HG03108 (cell line): ENCODE measurements at regions not wholly inside any gene's neighbourhood (a gene's known extent, or its start where the extent isn't known, plus 50 kb on each side); places are given as distances from the start of the nearest gene placed in this dataset.

ENCODE experiments used
- ATAC-seq: cut with Tn5 transposase; IDR thresholded peaks from one replicate; pipeline ENCODE4 v1.9.1; 2021; ENCODE audit warnings: moderate library complexity; ENCODE audit not compliant: unreplicated experiment

DNA sequence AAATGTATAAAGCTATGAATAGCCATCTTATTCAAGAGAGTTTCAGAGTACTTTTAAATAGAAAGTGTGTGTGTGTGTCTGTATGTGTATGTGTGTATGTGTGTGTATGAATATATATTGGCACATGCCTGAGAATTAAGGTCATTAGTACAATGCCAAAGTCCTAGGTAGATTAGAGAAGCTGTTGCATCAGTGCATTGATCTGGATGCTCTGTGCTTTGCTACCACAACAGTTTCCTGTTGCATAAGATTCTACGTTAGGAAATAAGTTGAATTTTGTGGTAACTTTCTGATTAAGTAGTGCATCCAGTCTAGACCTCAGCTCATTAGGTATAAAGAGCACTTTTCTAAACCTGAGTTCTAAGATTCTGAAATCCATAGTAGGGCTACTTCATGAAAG, 1102.8 kb upstream of the KLHL29 start:
- no peak for ATAC-seq

DNA sequence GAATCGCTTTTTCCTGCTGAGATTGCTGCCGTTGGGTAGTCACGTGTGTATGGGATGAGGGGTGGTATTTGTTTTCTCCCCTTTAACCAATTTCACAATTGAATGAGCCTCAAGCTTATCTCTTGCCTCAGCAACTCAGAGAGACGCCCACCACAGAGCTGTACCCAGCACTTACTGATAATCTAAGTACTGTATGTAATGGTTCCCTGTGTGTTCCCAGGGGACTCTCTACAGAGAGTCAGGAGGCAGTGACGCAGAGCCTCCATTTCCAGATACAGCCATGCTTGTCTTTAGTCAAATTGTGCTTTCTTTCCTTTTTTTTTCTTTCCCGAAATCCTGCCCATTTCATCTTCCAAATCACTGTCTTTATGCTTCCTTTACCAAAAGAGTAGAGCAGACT, 1102.1 kb upstream of the KLHL29 start:
- no peak for ATAC-seq

DNA sequence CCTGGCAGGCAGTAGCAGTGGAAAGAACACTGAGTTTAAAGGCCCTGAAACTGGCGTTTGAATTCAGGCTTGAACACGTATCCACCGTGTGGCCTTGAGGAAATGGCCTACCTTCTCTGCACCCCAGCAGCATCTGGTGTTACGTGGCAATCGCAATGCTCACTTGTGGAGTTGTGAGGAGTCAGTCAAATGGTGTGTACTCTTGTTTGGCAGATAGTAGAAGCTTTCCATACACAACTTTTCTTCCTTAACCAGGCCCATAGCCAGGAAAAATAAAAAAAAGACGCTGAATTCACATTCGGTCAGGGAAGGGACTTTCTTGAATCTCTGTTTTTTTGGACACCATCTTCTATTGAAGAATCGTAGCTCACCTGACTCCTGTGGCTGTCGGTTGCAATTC, 1101.5 kb upstream of the KLHL29 start:
- ATAC-seq = no peak

DNA sequence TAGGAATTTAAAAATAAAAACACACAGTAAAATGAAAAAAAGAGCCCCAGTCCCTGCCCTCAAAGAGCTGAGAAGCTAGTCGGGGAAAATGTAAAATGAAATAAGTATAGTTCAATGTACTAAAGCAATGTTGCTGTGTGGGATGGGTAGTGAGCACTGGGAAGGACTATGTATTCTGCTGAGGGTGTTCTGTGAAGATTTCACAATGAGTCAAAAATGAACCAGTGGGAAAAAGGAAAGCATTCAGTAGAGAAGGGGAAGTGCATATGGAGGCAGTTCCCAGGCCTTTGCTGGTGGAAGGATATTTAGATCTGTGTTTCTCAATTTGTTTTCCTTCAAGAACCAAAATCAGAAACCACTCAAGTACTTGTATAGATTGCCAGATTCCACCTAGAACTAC, 1094.7 kb upstream of the KLHL29 start:
- ATAC-seq = no peak

DNA sequence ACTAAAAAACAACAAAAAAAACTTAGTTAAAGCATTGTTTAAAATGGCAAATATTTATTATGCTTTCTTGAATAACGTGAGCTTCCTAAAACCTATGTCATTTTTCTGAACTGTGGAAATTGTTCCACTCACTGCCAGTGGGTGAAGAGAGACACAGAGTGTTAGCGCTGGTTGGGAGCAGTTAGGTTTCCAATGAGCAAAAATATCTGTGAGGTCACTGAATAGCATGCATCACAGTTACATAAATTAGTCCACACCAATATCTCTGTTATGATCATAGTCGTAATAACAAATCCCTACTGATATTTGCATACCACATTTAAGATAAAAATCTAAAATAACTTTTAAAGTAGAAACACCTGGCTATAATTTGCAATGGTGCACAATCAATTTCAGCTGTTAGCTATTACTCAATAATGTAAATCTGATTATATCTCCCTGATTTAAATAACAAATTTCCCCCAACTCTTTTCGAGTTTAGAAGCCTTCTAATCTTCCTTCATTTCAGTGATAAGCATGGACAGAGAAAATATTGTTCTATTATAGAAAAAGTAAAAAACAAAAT, 1094.0 kb upstream of the KLHL29 start:
- ATAC-seq = no peak

DNA sequence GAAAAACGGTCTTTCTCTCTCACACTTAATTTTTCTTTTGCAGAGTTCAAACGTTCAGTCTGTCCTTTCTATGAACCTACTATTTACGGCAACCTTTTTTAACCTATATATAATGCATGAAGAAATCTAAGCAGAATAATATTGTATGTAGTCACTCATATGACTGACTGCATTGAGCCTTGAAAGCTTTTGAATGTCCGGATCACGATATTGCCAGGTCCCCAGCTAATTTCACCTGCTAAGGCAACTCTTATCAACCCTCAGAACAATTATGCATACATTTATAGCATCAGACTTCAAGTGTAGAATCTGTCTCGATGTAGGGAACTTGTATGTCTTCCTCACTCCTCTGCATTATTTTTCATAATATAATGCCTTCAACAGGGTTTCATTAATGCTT, 1083.8 kb upstream of the KLHL29 start:
- ATAC-seq = no peak

DNA sequence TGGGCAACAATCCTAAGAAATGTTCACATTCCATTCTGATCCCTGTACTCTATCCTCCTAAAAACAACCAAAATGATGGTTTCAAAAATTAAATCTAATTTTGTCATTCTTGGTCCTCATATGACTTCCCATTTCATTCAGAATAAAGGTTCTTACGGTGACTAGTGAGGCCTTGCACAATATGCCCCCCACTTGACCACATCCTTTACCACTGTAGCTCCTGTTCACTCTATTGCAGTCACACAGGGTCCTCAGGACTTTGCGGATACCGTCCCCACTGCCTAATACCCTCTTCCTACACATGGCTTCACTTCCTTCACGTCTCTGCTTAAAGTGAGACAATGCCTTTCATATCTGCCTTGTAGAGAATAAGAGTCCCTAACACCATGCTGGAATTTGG, 1058.7 kb upstream of the KLHL29 start:
- no peak for ATAC-seq

DNA sequence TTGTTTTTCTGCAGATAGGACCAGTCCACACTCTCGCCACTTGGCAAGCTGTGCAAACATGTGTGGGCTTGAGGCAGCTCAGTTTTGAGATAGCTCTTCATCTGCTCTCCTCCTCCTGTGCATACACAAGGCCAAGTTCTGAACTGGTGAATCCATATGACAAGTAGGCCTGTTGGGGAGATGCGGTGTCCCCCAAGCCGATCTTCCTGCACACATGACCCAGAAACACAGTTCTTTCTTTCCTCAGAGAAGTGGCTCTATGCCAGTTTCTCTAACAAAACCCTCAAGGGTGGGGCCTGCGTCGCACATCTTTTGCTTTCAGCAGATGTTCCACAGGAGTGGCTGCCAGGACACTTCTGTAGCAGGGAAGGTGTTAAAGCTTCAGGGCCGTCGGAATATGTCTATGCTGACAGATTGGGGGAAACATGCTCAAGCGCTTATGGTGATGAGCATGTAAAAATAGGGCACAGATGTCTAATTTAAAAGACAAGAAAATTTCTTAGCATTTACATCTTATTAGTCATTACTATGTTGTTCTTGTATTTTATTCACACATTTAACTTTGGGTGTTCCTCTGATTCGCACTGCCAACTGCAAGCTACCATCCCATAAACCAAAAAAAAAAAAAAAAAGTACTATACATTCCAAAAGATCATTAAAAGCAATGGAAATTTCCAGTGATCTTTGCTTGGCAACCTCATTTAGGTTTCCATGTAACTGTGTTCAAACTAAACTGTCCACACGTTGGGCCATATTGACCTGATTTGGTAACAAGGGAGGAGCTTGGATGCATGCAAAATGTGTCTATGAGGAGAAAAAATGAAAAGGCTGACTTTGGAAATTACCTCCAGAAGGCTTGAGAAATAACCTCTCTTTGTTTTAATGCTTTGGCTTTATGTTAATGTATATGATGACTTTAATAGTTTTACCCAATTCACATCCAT, 1055.5 kb upstream of the KLHL29 start:
- no peak for ATAC-seq

DNA sequence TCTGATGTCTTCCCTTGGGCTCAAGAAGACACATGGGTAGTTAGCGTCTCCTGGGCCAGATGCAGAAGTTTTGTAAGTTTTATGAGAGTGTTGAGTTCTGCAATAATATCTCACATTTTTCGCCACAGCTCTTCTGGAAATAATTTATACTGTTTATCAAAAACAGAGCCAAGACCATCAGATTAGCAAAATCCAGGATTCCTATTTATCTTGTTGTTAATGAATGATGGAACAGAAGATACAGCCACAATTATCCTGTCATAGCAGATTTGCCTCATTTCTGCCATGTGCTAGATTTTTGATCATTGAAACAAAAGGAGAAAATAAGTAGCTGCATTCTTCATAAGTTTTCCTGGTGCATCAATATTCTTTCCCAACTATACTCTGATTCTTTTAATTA, 1048.6 kb upstream of the KLHL29 start:
- ATAC-seq = no peak

DNA sequence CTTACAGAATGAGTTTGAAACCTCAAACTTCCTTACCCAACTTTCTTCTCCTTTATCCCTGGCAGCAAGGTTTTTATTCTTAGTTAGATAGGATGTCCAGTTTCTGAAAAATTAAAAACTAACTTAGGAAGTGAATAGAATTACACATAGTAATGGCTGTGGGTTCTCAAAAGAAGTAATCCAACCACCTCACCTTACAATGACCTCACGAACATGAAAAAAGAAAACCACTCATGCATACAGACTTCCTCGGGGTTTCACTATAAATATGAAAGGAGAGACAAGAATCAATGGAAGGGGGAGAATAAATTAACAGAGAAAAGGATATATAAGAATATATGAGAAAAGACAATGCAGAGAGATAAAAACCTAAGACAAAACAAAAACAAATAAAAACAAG, 1044.3 kb upstream of the KLHL29 start:
- no peak for ATAC-seq

DNA sequence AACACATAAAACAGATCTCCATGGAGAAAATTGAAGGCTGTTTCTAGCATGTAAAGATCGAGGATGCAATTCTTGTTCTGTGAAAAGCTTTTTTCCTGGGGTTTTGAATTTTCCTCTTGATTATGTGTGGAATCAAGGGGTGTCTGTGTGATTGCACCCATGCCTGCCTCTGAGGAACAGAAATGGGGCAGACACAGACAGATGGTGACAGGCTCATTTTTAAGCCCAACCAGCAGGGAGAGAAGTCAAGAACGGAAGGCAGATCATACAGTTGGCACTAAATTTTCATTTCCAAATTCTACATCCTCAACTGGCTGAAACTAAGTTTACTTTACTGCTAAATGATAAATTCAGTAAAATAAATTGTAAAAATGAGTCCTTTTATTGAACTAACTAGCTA, 1037.7 kb upstream of the KLHL29 start:
- ATAC-seq = no peak

DNA sequence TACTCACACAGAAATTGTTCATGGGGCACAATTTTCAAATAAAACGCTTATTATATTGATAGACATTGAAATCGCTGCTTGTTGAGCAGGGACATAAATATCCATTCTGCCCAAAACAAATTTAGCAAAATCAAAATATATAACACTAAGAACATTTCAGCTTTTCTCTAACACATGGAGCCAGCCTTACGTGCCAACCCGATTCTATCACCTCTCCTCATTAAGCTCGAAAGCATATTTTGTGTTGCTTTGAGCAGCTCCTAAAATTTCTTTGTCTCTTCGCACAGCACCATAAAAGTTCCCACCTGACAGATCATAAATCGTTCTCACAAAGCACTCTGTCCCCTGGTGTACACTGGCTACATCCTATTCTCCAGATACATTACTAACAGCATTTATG, 1034.4 kb upstream of the KLHL29 start:
- ATAC-seq = no peak

DNA sequence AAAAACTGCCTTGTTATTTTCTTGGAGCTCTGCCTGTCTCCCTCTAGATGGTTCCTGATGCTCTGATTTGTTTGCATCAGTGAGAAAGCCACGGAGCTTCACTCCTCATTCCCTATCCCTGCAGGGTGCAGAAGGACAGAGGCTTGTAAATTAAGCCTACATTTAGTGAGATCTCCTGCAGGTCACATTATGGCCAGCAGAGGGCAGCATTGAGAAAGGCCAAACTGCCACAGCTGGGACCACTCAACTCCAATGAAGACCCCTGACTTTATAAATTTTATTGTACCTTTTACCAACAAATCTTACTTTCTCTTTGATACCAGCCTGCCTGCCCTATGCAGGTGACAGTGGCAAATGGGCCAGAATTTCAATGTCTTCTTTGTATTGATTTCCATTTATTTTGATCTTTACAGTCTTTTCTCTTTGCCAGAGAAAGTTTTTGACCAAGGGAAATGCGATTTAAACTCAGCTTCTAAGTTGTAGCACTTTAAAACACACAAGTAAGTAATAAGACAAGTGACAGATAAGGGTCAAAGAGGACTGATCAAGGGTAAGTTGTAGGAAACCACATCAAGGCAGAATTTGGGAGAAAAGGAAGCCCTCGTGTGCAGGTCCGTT, 1029.1 kb upstream of the KLHL29 start:
- no peak for ATAC-seq

DNA sequence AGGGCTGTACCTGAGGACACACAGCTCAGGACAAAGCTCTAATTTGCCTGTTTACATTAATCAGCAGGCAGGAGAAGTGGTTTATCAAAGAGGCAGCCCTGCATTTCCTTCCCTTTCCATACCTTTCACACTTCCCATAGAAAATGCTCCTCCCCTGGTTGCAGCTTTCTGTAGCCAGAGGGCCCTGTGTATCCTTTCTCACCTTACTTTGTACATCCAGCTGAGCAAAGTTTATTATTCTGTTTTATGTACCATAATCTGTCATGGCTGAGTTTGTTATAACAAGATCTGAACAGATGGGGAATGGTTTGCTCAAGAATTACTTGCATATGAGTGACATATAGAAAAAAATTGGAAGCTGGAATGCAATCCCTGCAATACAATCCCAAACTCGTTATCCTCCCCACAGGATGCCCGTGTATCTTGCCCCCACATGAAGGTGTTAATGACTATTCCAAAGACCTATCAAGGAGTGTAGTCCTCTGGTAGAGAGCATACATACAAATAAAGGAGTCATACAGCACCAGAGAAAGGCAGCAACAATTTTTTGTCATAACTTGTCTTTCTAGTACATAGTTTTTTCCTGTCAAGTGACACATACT, 1025.8 kb upstream of the KLHL29 start:
- ATAC-seq = no peak

DNA sequence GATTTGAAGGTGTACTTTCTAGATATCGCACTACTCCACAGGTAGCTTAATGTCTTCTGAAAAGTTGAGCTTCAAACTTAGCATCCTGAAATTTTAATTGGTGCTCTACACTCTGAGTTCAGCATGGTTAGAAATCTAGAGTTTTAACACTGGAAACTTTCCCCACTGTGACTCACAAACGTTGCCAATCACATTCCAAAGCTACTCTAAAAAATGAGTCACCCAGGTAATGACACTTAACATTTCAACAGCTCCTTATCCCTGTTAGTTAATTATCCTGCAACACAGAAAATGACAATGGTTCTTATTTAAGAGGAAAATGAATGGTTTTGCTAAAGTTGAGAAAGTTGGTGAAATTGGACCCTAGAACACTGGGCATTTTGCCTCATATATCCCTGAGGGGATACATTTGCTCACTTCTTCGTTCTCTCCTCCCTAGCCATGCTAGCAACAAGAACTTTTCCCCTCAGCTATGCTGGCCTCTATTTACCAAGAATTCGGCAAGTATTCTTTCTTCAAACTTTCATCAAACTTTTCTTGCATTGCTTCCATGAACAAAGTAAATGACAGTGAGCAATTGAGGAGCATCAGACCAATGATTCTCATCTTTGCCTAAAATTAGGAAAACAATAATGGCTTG, 1024.1 kb upstream of the KLHL29 start:
- ATAC-seq = no peak

DNA sequence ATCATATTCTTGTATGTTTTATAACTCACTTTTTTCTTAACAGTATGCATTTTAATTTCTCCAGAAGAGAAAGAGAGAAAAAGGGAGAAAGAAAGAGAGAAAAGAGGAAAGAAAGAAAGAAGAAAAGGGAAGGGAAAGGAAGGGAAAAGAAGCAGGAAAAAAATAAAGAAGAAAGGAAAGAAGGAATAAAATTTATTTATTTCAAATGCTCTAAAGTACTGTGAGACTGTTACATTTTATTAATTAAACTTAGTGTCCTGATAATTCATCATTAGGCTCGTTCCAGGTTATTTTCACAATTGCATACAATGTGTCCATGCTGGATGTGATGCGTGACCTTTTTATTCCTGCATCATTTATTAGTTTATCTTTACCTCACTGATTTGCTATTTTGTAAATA, 1023.4 kb upstream of the KLHL29 start:
- no peak for ATAC-seq

DNA sequence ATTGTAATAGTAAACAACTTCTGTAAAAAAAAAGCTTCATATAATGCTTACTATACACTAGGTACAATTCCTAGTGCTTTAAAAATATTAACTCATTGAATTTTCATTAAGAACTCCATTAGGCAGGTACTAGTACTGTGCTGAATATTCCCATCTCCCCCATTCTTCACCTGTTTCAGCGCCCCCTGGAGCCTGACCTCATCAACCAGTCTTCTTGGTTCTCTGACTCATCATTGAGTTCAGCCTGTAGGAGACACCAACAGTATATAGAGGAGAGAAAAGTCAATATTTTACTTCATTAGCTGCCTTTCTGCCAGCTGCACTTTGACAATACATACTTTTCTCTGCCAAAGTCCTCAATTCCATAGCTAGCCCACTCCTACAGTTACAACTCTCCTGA, 1009.9 kb upstream of the KLHL29 start:
- no peak for ATAC-seq

DNA sequence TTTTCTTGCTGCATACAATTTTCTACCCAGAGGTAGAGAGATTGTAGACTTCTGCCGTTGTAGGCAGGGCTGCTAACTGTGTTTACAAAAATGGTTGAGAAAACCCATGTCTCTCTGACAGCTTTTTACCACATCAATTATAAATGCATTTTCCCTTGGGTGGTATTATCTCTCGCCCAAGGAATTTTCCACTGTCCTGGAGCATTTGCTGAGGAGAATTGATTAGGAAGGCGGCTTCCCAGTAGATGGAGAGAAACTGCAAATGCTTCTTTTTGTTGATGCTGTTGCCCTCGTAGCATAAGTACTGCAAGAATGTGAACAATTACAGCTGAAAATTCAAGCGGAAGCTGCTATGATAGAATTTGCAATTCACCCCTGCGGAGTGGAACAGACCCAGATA, 1007.7 kb upstream of the KLHL29 start:
- ATAC-seq = no peak

DNA sequence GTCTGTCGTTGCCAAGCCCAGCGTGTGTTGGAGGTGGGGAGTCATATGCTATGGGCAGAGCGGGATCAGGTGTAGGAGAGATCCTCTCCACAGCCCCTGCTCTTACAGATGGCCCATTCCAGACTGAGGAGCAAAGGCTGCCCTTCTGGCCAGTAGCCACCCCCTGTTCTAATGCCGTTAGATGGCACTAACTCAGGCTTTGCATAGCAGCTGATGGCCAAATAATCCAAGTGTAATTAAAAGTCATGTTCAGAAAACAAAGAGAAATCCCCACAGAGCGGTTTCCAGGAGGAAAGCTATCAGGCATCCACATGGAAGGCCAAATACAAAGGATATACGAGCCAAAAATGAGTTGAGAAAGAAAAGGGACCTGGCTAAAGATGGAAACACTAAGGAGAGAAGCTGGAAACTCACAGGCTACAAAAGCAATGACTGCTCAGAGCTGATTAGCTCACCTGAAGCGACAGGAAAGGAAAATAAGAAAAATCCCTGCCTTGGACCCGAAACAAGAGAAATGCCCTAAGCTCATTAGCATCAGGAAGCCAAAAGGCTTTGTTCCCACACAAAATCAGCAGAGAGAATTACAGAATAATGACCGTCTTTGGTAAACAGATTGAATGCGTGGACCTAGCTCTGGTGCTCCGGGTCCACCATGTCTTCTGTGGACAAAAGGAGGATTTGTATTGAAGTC, 1002.4 kb upstream of the KLHL29 start:
- no peak for ATAC-seq

DNA sequence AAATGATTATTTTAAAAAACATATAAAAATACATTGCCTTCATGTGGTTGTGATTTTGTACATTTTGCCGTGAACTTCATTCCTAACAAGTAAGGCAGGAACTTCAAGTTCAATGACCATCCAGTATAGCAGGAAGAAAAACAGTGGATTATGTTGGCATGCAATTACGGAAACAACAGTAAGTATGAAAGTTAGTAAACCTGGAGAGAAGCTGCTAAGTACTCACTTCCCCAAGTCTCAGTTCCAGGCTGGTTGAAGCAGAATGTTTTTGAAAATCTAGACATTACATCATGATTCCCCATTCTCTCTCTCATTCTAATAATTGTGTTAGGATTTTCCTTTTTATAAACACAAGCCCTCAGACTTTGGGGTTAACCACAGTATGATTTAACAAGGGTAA, 987.1 kb upstream of the KLHL29 start:
- ATAC-seq = no peak

DNA sequence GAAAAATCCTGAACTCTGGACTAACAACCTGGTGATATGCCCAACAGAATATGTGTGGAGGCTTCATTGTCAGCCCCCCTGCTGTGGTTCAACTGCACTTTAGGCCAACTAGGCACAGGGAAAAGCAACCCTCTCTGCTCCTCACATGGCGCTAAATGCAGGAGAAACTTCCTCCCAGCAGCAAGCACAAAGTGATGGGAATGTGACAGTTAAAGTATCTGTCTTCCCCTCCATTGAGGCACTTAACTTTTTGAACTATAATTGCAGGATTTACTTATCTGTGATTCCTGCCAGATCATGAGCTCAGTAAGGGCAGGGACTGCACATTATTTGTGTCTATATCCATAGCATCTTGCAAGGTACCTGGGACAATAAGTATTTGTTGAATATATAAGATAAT, 981.2 kb upstream of the KLHL29 start:
- no peak for ATAC-seq
